Left renal cortex interstitium (tissue), 4 donors: ENCODE measurements at regions not wholly inside any gene's neighbourhood (a gene's known extent, or its start where the extent isn't known, plus 50 kb on each side); places are given as distances from the start of the nearest gene placed in this dataset.

Experiments
- DNase-seq, 4 donors: peaks; one replicate each; pipeline ENCODE4 v3.0.0-alpha.2; 2013; ENCODE audit warnings: low read depth in 4 of 4, low spot score in 2 of 4, missing footprints in 1 of 4

DNA sequence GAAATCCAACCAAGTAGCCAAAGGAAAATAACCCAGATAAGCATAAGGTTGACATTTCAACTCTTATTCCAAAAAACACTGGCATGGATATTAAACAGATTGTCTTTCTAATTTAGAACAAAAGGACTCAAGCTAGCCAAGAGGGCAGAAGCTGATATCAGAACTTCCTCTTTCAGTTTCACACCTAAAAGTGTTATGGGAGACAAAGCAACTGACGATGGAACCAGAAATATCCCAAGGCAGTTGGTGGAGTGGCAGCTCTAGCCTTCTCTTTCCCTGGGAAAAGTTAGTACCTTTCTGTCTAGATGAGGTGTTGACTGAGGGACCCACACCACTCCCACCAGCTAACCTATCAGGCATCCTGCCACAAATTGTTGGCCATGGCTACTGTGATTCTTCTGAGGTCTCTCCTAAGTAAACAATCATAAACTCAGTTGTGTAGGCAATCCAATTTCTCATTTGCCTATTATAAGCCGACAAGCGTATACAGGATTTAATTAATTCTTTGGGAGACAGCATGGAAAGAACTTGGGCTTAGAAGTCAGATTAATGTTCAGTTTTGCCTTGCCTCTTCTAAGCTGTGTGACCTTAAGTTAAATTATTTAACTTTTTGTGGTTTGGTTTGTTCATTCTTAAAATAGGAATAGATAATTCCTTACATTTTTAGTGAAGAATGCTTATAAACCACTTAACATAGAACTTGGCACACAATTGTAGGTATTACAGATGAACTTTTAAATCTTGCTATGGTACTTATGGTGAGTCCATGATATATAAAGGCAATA, 110.9 kb upstream of the ADAMTSL1 start:
- no peak for DNase-seq

DNA sequence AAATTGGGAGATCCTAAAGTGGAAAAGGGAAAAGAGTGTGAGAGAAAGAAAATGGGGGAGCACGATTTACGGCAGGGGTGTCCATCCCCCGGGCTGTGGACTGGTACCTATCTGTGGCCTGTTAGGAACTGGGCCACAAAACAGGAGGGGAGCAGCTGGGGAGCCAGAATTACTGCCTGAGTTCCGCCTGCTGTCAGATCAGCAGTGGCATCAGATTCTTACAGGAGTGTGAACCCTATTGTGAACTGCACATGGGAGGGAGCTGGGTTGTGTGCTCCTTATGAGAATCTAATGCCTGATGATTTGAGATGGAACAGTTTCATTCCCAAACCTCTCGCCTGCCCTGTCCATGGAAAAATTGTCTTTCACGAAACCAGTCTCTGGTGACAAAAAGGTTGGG, 108.3 kb upstream of the ADAMTSL1 start:
- DNase-seq = no peak

DNA sequence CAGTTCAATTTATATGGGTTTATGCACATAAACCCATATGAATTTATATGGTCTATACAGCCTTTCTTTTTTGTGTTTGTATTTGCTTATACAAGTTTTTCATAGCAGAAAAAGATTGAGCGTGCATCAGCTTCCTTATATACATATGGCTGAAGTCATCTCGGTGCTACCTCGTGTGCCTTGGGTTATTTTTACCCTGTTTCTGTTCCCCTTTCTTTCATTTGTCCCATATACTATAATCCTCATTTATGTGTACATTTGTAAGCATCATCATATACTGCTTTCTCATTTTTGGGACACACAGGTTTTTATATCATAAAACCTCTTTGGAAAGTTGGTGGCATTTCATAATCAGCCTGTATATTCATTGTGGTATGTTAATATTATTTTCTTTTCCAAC, 107.8 kb upstream of the ADAMTSL1 start:
- no peak for DNase-seq

DNA sequence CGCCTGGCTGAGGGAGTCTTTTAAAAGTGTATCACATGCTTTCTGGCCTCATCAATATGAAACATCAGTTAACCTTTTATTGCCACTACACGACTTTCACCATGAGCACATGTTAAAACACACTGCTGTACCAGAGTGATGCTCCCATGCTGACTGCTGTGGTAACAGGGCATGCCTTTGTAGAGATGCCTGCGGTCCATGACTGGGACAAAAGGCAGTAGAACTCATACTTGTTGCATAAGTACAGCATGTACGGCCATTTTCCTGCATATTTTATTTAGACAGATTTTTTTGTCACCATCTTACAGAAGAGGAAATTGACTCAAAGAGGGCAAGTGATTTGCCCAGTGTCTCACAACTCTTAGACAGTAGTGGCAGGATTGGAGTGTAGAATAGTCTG, 105.7 kb upstream of the ADAMTSL1 start:
- DNase-seq = no peak

DNA sequence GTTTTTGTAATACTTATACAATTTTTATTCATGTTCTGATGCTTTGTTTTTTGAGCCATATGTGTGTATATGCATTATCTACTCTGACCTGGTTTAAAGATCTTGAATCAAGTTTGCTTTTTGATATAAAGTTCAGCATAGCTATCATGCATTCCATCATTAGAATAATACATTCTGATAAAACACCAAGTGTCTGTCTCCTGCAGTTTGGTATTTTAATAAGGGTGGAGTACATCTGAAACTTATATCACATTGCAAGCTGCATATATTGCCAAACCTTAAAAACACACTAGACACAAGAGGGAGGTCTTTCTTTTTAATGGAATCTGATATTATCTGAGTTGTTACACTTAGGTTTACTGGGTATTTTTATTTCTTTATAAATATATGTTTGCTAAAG, 102.8 kb upstream of the ADAMTSL1 start:
- no peak for DNase-seq

DNA sequence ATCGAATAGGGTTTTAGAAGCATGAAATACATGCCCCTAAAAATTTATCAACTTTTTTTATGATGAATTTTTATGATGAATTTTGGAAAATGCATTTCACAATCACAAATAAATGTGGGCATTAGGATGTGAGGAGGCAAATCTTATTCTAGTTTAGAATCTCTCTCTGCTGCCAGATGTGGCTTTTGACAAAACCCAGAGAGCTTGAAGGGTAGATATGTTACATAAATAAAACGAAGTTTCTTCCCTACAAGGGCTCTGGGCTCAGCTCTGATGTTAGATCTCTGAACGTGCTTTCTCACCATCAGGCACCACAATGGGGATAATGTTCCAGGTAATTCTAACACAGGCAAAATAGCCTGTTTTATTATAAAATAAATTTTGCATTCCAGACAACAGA, 102.3 kb upstream of the ADAMTSL1 start:
- DNase-seq = no peak

DNA sequence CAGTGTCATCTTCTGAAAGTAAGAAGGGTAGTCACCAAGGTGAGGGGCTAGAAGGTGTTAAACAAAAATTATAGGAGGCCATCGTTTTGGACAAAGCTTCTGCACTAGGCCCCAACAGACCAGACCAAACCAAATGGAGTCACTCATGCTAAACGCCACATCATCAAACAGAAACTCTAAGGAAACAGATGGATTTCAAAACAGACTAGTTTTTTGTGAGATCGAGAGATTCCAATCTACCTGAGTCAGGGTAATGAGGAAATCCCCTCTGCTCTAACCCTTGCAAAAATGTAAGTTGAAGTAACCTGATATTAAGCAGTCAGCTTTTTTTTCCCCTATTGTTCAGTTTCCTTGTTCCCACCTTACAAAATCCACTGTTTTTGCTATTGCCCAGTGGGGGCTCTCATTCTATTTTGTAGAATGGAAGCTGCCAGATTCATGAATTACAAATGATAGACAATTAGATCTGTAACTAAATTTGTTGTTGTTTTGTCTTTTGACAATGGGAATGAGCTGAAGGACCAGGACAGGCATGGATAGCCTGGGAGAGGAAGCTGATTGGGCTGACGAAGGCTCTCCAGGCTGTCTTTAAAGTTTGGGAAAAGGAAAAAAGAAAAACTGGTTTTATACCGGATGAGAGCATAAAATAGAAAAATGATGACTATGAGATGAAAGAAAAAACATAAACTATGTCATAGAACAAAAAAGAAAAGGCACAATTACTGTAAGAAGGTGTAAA, 94.7 kb upstream of the ADAMTSL1 start:
- no peak for DNase-seq

DNA sequence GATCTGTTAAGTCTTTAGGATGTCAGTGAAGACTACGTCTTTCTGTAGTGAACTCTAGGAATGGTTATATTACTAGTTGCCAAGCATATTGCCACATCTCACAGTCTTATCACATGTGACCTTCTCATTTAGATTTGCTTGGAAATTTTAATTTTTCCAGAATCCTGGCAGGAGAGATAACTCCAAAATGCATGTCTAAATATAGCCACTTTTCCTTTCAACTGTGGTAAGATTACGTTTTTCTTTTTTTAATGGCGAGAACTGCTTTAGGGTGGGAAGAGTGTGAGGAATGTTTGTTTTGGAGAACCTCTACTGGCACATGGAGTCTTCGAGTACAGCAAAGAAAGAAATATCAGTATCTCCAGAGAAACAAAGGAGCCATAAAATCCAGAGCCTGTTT, 91.7 kb upstream of the ADAMTSL1 start:
- DNase-seq = no peak

DNA sequence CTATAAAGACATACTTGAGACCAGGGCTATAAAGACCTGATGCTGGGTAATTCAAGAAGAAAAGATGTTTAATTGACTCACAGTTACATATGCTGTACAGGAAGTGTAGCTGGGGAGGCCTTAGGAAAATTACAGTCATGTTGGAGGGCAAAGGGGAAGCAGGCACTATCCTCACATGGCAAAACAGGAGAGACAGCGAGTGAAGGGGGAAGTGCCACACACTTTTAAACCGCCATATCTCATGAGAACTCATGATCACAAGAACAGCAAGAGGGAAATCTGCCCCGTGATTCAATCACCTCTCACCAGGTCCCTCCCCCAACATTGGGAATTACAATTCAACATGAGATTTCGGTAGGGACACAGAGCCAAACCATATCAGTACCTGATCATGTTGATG, 89.9 kb upstream of the ADAMTSL1 start:
- DNase-seq = no peak

DNA sequence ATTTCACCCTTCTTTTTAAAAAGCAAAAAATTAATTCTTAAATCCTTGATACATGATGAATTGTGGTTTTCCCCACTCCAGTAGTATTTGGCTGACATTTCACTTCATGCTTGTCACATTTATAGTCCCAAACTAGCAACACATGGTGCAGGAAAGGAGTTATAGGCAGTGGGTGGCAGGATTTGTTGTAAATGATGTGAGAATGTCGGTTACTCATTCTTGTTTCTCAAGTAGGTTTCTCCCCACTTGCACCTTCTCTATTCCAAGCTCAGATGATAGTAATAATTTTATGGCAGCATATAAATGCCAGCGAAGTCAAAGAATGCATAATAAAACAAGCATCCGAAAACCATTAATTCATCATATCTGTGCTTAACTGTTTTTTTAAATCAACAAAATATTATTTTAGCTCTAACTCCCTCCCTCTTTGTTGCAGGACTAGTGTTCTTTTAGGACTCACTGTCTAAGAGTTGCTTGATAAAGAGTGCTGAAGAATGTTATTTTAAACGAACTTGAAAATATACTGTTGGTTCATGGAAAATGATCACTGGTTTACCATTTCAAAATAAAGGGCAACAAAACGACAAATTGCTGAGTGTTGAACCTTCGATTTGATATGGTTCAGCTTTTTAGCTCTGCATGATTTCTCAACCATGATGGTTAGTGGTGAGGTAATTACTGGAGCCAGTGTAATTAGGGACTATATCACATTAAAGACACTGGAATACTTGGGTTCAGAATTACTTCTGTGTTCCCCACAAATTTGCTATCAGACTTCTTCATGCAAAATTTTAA, 88.1 kb upstream of the ADAMTSL1 start:
- no peak for DNase-seq

DNA sequence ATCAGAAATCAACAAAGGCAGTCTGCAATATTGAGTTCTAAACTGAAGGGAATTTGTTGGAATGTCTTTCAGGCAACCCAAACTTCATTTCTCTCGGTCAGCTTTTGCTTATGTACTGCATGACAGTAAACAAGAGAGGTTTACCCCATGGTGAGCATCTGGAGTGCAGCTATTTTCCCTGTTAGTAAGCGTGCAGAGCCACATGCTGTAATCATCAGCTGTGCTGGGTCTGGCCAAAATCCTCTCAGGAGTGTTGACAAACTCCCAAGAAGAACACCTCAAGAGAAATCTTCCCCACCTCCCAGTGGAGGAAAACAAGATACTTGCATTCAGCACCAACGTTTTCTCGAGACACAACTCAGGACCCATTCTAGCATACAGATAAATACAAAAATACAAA, 83.6 kb upstream of the ADAMTSL1 start:
- no peak for DNase-seq

DNA sequence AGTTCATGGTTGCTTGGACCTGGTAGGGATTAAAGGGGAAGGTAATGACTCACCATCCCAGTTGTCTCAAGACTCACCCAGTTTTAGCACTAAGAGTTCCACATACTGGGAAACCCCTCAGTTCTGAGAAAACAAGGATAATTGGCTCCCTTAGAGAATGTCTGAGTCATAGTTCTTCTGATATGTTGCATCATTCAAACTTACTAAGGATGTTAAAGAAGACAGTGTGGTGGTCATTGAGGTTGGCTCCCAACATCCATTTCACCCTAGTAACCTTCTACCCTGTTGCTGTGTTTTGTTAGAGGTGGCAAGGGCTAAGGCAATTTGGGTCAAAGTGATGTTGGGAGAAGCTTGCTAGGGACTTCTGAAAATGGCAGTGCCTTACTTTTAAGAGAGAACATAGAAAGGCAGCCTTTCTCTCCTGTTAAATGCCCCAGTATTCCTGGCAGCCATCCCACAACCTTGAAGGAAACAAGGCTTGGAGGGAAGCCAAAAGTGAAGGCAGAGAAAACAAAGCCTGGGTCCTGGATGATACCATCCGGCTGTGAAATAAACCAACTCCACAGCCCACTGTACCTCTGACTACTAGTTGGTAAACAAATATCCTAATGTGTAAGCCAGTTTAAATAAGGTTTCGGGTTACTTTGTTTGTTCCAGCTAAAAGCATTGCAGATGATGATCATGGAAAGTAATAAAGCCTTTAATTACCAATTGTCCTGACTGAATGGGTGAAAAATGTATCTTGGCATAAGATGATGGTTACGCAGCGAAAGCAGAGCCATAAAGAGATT, 80.4 kb upstream of the ADAMTSL1 start:
- DNase-seq = peak in 3 of 4 donors; percentile 6 to 54 (median 32)

DNA sequence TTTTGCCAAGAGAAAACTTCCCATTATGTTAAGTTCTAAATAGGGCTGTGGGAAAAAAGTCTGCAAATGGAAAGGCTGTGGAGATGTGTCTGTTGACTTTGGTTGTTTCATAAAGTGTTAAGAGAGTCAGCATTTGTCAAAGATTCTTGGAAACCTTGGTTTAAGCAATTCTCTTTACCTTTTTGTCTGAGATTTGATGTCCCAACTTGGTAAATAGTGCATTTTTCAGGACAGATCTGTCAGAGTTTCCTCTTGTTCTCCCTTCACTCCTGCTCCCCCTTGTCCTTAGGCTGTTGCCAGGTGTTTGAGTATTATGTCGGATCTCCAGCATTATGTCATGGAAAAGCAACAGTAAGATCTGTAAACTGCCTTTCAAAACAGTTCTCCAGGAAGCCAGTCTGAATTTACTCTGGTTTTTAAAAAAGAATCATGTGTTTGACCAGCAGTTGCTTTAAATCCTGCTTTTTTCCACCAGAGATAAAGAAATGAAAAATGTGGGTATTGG, 79.1 kb upstream of the ADAMTSL1 start:
- DNase-seq = no peak

DNA sequence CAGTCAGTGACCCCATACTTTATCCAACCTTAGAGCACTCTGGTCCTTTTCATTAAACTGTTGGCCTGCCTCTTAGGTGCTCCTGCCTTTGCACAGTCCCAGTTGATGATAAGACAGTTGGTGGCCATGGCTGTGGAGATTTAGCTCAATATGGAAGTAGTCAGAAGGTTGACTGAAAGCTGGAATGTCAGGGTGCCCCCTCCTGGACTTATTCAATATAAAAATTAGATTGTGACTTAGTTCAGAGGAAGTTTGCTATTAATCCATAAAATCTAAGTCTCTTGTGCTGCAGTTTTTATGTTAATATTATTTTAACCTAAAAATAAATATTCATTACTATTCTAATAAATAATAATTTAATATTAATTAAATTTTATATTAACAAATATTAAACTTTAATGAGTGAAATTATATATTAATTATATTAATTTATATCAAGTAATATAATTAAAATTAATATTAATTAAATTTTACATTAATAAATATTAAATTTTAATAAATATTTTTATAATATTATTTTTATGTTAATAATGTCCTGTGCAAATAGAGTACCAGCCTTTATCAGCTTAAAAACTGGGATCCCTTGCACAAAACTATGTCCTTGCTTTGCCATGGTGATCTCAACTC, 77.7 kb upstream of the ADAMTSL1 start:
- DNase-seq = no peak

DNA sequence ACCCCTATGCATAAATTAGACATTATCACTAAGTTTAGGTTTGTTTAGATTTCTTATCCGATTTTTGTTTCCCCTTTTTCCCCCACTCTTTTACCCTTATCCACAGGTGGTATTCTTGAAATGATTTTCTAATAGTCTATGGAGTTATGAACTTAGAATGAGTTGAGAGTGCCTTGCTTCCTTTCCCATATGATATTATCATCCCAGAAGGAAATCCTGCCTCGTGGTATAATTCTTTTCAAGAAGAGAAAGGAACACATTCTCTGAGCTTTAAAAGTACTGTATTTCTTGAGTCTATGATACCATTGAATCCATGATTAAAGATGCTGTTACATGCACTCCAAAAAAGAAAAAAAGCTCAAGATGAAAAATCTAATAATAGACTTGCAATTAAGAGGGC, 76.9 kb upstream of the ADAMTSL1 start:
- DNase-seq = no peak

DNA sequence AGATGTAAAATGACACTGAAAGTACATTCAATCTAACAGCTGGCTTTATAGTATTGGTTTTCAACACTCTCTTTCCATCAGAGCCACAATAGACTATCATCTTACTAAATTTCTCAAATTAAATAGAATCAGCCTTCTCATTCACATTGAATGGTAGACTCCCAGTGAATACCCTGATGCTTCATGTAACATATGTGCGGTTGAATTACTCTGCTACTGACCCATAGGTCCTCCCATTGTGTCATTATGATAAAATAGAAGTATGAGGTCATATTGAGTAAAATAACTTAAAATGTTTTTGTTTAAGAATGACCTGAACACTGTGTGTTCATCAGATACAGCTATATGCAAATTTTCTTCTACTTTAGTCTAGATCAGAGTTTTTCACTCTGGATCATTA, 75.9 kb upstream of the ADAMTSL1 start:
- DNase-seq = no peak

DNA sequence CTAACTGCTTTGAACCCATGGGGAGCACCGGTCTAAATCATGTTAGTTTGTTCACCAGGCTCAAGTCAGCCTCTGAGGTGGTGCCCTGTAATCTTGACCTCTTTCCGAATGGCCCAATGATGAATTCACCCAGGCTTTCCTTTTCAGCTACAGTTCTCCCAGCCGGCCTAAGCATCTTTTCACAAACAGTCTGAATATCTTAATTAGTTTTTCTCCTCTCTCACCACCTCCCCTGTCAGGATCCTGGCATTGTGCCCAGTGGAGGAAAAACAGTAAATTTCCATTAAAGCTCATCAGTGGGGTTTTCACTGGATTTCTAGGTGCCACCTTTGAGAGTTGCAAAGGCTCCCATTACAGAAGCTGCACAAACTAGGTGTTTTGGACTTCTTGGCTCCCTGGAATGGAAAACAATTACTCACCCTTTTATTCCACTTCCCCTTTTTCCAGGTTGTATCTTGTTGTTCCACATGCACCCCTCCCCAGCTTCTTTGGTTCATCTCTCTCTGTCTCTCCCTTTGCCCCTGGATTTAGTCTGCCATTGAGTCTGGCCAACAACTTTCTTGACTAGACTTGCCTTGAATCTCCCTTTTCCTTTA, 69.4 kb upstream of the ADAMTSL1 start:
- no peak for DNase-seq

DNA sequence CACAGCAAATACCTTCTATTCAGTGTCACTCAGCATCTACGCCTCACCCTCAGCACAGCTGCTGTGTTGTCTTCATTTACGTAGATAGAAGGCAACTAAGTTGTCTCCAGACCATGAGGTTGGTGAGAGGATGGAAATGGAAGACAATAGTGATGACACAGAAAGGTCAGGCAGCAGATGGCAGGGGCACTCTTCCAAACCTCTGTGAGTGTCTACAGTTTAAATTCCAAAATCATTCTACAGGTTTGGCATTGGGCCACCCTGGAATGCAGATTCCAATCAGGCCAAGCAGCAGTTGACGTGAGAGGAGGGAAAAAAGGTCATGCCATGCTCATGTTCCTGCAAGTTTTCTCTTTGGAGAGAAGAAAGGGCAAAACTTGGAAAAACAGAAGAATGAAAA, 68.7 kb upstream of the ADAMTSL1 start:
- DNase-seq = no peak

DNA sequence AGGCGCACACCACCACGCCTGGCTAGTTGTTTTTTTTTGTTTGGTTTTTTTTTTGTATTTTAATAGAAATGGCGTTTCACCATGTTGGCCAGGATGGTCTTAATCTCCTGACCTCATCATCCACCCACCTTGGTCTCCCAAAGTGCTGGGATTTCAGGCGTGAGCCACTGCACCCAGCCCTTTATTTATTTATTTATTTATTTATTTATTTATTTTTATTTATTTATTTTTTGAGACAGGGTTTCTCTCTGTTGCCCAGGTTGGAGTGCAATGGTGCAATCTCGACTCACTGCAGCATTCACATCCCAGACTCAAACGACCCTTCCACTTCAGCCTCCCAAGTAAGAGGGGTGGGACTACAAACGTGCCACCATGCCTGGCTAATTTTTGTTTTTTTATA, 63.0 kb upstream of the ADAMTSL1 start:
- DNase-seq = no peak

DNA sequence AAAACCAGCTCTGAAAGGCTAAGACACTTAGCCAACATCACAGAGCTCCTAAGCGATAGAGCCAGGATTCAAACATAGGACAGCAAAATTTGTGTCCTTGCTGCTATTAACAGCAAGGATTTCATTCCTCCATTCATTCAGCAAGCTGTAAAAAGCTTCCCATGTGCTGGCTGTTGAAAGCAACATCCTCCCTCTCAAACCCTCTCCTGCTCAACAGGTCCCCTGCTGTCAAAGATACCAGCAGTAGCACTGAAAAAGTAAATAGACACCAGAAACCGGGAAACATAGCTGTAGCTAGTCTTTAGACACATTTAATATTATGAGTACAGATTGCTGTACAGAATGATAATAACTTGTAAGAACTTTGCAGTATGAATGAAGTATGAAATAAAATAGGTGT, 52.6 kb upstream of the ADAMTSL1 start:
- no peak for DNase-seq
